ENCODE measurements at regions not wholly inside any gene's neighbourhood (a gene's known extent, or its start where the extent isn't known, plus 50 kb on each side); places are given as distances from the start of the nearest gene placed in this dataset.

DNA sequence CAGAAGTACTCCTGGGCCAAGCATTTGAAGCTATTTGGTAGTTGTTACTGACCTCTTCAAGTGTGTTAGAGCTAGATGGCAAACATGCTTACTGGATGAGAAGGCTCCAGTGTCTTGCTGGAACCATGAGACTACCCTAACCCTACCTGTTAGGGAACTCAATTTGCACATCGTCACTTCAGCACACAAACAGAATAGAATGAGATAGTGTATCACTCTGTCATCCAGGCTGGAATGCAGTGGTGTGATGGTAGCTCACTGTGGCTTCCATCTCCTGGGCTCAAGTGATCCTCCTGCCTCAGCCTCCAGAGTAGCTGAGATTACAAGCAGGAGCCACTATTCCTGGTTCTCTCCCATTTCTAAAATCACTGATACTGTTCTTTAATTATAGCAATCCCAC, 417.0 kb upstream of the ATXN7L3B start:
- Mint-ChIP-seq H3K4me1 (no peaks in the 10 kb centered on the region), H3K36me3 (ENCODE audit: low read depth) (no peaks in the 10 kb centered on the region), H3K9me3 (no peaks in the 10 kb centered on the region), H3K27ac (no peak overlapping the region), H3K4me3 (no peak overlapping the region), H3K27me3 (ENCODE audit: insufficient read depth, low read depth, poor library complexity) (no peaks in the 10 kb centered on the region)
- H3K9me2 ChIP-seq (ENCODE audit: insufficient read depth) = no peaks in the 10 kb centered on the region
- DNase-seq (ENCODE audit: low spot score) = no peak
- no peaks in the 10 kb centered on the region for H3K36me3 ChIP-seq (ENCODE audit: insufficient read depth)
- H3K4me2 ChIP-seq = no peak overlapping the region
- TF ChIP-seq, protein P1, sequence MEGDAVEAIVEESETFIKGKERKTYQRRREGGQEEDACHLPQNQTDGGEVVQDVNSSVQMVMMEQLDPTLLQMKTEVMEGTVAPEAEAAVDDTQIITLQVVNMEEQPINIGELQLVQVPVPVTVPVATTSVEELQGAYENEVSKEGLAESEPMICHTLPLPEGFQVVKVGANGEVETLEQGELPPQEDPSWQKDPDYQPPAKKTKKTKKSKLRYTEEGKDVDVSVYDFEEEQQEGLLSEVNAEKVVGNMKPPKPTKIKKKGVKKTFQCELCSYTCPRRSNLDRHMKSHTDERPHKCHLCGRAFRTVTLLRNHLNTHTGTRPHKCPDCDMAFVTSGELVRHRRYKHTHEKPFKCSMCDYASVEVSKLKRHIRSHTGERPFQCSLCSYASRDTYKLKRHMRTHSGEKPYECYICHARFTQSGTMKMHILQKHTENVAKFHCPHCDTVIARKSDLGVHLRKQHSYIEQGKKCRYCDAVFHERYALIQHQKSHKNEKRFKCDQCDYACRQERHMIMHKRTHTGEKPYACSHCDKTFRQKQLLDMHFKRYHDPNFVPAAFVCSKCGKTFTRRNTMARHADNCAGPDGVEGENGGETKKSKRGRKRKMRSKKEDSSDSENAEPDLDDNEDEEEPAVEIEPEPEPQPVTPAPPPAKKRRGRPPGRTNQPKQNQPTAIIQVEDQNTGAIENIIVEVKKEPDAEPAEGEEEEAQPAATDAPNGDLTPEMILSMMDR (conservative IDR thresholded peaks at IDR 0.05; ENCODE audit: low read depth in 2 of 2) = no peak
- TF ChIP-seq ZNF114 (CRISPR knock-in tag; IDR thresholded peaks at IDR 0.05) (no peak), CREB1 (CRISPR knock-in tag; IDR thresholded peaks at IDR 0.05; ENCODE audit: low read depth) (no peak), POLR2AphosphoS5 (IDR thresholded peaks at IDR 0.05; ENCODE audit: low read depth) (no peak), JUNB (IDR thresholded peaks at IDR 0.05; ENCODE audit: unreplicated experiment) (no peak), STAT1 (IDR thresholded peaks at IDR 0.05; ENCODE audit: unreplicated experiment) (no peak), NANOG (IDR thresholded peaks at IDR 0.05; ENCODE audit: borderline replicate concordance) (no peak), EZH2 (IDR thresholded peaks at IDR 0.05; ENCODE audit: low read depth, unreplicated experiment) (no peak), ZNF331 (CRISPR knock-in tag; IDR thresholded peaks at IDR 0.05; ENCODE audit: low read depth) (no peak), EZH2phosphoT487 (IDR thresholded peaks at IDR 0.05; ENCODE audit: unreplicated experiment) (no peak)
- TF ChIP-seq, protein P2, sequence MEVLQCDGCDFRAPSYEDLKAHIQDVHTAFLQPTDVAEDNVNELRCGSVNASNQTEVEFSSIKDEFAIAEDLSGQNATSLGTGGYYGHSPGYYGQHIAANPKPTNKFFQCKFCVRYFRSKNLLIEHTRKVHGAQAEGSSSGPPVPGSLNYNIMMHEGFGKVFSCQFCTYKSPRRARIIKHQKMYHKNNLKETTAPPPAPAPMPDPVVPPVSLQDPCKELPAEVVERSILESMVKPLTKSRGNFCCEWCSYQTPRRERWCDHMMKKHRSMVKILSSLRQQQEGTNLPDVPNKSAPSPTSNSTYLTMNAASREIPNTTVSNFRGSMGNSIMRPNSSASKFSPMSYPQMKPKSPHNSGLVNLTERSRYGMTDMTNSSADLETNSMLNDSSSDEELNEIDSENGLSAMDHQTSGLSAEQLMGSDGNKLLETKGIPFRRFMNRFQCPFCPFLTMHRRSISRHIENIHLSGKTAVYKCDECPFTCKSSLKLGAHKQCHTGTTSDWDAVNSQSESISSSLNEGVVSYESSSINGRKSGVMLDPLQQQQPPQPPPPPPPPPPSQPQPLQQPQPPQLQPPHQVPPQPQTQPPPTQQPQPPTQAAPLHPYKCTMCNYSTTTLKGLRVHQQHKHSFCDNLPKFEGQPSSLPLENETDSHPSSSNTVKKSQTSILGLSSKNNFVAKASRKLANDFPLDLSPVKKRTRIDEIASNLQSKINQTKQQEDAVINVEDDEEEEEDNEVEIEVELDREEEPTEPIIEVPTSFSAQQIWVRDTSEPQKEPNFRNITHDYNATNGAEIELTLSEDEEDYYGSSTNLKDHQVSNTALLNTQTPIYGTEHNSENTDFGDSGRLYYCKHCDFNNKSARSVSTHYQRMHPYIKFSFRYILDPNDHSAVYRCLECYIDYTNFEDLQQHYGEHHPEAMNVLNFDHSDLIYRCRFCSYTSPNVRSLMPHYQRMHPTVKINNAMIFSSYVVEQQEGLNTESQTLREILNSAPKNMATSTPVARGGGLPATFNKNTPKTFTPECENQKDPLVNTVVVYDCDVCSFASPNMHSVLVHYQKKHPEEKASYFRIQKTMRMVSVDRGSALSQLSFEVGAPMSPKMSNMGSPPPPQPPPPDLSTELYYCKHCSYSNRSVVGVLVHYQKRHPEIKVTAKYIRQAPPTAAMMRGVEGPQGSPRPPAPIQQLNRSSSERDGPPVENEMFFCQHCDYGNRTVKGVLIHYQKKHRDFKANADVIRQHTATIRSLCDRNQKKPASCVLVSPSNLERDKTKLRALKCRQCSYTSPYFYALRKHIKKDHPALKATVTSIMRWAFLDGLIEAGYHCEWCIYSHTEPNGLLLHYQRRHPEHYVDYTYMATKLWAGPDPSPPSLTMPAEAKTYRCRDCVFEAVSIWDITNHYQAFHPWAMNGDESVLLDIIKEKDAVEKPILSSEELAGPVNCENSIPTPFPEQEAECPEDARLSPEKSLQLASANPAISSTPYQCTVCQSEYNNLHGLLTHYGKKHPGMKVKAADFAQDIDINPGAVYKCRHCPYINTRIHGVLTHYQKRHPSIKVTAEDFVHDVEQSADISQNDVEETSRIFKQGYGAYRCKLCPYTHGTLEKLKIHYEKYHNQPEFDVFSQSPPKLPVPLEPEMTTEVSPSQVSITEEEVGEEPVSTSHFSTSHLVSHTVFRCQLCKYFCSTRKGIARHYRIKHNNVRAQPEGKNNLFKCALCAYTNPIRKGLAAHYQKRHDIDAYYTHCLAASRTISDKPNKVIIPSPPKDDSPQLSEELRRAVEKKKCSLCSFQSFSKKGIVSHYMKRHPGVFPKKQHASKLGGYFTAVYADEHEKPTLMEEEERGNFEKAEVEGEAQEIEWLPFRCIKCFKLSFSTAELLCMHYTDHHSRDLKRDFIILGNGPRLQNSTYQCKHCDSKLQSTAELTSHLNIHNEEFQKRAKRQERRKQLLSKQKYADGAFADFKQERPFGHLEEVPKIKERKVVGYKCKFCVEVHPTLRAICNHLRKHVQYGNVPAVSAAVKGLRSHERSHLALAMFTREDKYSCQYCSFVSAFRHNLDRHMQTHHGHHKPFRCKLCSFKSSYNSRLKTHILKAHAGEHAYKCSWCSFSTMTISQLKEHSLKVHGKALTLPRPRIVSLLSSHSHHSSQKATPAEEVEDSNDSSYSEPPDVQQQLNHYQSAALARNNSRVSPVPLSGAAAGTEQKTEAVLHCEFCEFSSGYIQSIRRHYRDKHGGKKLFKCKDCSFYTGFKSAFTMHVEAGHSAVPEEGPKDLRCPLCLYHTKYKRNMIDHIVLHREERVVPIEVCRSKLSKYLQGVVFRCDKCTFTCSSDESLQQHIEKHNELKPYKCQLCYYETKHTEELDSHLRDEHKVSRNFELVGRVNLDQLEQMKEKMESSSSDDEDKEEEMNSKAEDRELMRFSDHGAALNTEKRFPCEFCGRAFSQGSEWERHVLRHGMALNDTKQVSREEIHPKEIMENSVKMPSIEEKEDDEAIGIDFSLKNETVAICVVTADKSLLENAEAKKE (CRISPR knock-in tag; IDR thresholded peaks at IDR 0.05) = no peak
- TF ChIP-seq, protein P3, sequence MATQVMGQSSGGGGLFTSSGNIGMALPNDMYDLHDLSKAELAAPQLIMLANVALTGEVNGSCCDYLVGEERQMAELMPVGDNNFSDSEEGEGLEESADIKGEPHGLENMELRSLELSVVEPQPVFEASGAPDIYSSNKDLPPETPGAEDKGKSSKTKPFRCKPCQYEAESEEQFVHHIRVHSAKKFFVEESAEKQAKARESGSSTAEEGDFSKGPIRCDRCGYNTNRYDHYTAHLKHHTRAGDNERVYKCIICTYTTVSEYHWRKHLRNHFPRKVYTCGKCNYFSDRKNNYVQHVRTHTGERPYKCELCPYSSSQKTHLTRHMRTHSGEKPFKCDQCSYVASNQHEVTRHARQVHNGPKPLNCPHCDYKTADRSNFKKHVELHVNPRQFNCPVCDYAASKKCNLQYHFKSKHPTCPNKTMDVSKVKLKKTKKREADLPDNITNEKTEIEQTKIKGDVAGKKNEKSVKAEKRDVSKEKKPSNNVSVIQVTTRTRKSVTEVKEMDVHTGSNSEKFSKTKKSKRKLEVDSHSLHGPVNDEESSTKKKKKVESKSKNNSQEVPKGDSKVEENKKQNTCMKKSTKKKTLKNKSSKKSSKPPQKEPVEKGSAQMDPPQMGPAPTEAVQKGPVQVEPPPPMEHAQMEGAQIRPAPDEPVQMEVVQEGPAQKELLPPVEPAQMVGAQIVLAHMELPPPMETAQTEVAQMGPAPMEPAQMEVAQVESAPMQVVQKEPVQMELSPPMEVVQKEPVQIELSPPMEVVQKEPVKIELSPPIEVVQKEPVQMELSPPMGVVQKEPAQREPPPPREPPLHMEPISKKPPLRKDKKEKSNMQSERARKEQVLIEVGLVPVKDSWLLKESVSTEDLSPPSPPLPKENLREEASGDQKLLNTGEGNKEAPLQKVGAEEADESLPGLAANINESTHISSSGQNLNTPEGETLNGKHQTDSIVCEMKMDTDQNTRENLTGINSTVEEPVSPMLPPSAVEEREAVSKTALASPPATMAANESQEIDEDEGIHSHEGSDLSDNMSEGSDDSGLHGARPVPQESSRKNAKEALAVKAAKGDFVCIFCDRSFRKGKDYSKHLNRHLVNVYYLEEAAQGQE (IDR thresholded peaks at IDR 0.05; ENCODE audit: unreplicated experiment) = no peak
- TF ChIP-seq, protein P4, sequence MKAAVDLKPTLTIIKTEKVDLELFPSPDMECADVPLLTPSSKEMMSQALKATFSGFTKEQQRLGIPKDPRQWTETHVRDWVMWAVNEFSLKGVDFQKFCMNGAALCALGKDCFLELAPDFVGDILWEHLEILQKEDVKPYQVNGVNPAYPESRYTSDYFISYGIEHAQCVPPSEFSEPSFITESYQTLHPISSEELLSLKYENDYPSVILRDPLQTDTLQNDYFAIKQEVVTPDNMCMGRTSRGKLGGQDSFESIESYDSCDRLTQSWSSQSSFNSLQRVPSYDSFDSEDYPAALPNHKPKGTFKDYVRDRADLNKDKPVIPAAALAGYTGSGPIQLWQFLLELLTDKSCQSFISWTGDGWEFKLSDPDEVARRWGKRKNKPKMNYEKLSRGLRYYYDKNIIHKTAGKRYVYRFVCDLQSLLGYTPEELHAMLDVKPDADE (IDR thresholded peaks at IDR 0.05) = no peak
- no peaks in the 10 kb centered on the region for H3F3A ChIP-seq (replicated peaks; ENCODE audit: low read depth)
- ATAC-seq = no peak
- H4K20me1 ChIP-seq (replicated peaks; ENCODE audit: insufficient read depth) = no peaks in the 10 kb centered on the region
- no peaks in the 10 kb centered on the region for H3K27me3 ChIP-seq (ENCODE audit: insufficient read depth)
- H3K27ac ChIP-seq (ENCODE audit: low read depth) = no peak overlapping the region
- H2AFZ ChIP-seq = no peak overlapping the region
- no peaks in the 10 kb centered on the region for H3K79me2 ChIP-seq (replicated peaks; ENCODE audit: insufficient read depth)
- no peaks in the 10 kb centered on the region for H3K4me1 ChIP-seq (ENCODE audit: insufficient read depth)
- H3K4me3 ChIP-seq = no peak overlapping the region

Measured in GM23338 (cell line).